ENCODE measurements at regions not wholly inside any gene's neighbourhood (a gene's known extent, or its start where the extent isn't known, plus 50 kb on each side); places are given as distances from the start of the nearest gene placed in this dataset.

GRCh38 chr4:116024954-116025708, 911.7 kb upstream of the NDST4 start:
- TF ChIP-seq EZH2 (IDR thresholded peaks at IDR 0.05; ENCODE audit: low read length, unreplicated experiment) (no peak), CTCF (conservative IDR thresholded peaks at IDR 0.05; ENCODE audit: low read depth, low read length) (no peak), EZH2phosphoT487 (IDR thresholded peaks at IDR 0.05; ENCODE audit: borderline replicate concordance, low read length) (no peak)

Measured in PC-3 (cell line).